Heart left ventricle (tissue), 13 donors: ENCODE measurements at regions not wholly inside any gene's neighbourhood (a gene's known extent, or its start where the extent isn't known, plus 50 kb on each side); places are given as distances from the start of the nearest gene placed in this dataset.

Source experiments
- POLR2A ChIP-seq, 2 donors: fragments of 450-650 bp; IDR thresholded peaks; one replicate each; pipeline ENCODE4 v1.6.1; 2017; ENCODE audit warnings: antibody characterized with exemption in 2 of 2, mild to moderate bottlenecking in 2 of 2, moderate library complexity in 2 of 2
- TF ChIP-seq, protein P1 (sequence below), 12 donors: fragments of 200-600 bp; sonication (generic) in 4 of 12; IDR thresholded peaks; one replicate each; pipeline versions ENCODE4 v1.5.0 to v1.8.0; 2018 to 2022; ENCODE audit warnings: antibody characterized with exemption in 12 of 12, mild to moderate bottlenecking in 5 of 12
- donor health status: ischemic (EF 13 %, LVEDD 7.1; RV severe dilation, severe dysfunction).
- donor health status: DM: no; HTN: yes; CAD: no.
- donor health status: DM: no; HTN: no; CAD: no.
- donor health status: ischemic (EF 25% LVEDD 6.9; RV normal size, moderate dysfunction).
- donor health status: ischemic (EF 25% LVEDD 5.7; RV mildly dilated, moderate dysfunction).
- donor health status: ischemic (EF 35%, LVEDD 5.7; RV mildly dilated, moderate dysfunction).
- donor health status: nonischemic (EF 11% LVEDD 7.7; RV severe dilation, severe dysfunction).
- donor health status: DM: yes; HTN: yes; CAD: no.
- donor health status: PGD.
- donor health status: ischemic (EF 29% LVEDD 5.4; RV normal size, mild dysfunction).
- donor health status: nonischemic (EF 23%, LVEDD 6.1; RV moderate dilation, normal function).

DNA sequence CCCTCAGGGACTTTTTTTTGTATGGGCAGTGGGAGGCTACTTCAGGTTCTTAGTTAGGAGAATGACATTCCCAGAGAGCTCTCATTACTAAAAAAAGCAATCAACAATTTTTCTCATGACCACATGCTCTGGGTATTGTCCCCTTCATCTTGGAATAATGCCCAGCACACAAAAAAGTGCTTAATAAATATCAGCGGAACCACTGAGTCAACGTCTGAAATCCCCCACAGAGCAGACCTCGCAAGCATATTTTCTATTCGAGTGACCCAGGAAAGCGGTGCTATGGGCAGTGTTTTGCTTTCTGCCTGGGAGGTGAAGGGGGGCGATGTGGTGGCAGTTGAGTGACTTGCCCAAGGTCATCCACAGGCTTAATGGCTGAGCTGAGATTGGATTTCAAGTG lies 493.4 kb upstream of the ZMIZ1 start:
- TF ChIP-seq POLR2A (IDR thresholded peaks at IDR 0.05) = no peak
- TF ChIP-seq, protein P1, sequence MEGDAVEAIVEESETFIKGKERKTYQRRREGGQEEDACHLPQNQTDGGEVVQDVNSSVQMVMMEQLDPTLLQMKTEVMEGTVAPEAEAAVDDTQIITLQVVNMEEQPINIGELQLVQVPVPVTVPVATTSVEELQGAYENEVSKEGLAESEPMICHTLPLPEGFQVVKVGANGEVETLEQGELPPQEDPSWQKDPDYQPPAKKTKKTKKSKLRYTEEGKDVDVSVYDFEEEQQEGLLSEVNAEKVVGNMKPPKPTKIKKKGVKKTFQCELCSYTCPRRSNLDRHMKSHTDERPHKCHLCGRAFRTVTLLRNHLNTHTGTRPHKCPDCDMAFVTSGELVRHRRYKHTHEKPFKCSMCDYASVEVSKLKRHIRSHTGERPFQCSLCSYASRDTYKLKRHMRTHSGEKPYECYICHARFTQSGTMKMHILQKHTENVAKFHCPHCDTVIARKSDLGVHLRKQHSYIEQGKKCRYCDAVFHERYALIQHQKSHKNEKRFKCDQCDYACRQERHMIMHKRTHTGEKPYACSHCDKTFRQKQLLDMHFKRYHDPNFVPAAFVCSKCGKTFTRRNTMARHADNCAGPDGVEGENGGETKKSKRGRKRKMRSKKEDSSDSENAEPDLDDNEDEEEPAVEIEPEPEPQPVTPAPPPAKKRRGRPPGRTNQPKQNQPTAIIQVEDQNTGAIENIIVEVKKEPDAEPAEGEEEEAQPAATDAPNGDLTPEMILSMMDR (IDR thresholded peaks at IDR 0.05) = no peak
